Smooth muscle cell (in vitro differentiated cells): ENCODE measurements at regions not wholly inside any gene's neighbourhood (a gene's known extent, or its start where the extent isn't known, plus 50 kb on each side); places are given as distances from the start of the nearest gene placed in this dataset.

ENCODE experiments used
- DNase-seq: peaks from one replicate; lab custom pipeline; 2025; ENCODE audit not compliant: unreplicated experiment; lab: John Stamatoyannopoulos, UW
- H2AFZ ChIP-seq: fragments of 200-600 bp; sonication (generic); 2 replicates; pipeline ENCODE4 v1.6.0; 2016; ENCODE audit warnings: antibody characterized with exemption, low read depth, mild to moderate bottlenecking
- H3F3A ChIP-seq: fragments of 200-600 bp; sonication (generic); 2 replicates; pipeline ENCODE4 v1.6.0; 2017; ENCODE audit warnings: antibody characterized with exemption, low read depth
- H3K27ac ChIP-seq: fragments of 200-600 bp; sonication (generic); 2 replicates; pipeline ENCODE4 v1.5.1; 2016; ENCODE audit warnings: low read depth, mild to moderate bottlenecking
- H3K27me3 ChIP-seq: fragments of 200-600 bp; sonication (generic); 2 replicates; pipeline ENCODE4 v1.6.1; 2016; ENCODE audit warnings: low read depth, mild to moderate bottlenecking
- H3K36me3 ChIP-seq: fragments of 200-600 bp; sonication (generic); 2 replicates; pipeline ENCODE4 v1.5.1; 2016; ENCODE audit warnings: low read depth
- H3K4me1 ChIP-seq: fragments of 200-600 bp; sonication (generic); 2 replicates; pipeline ENCODE4 v1.5.1; 2016; ENCODE audit warnings: low read depth
- H3K4me2 ChIP-seq: fragments of 200-600 bp; sonication (generic); 2 replicates; pipeline ENCODE4 v1.6.0; 2016; ENCODE audit warnings: mild to moderate bottlenecking
- H3K4me3 ChIP-seq: fragments of 200-600 bp; sonication (generic); 2 replicates; pipeline ENCODE4 v1.5.1; 2016; ENCODE audit warnings: mild to moderate bottlenecking
- H3K79me2 ChIP-seq: fragments of 200-600 bp; sonication (generic); 2 replicates; pipeline ENCODE4 v1.6.0; 2016; ENCODE audit warnings: low read depth, mild to moderate bottlenecking
- H3K9ac ChIP-seq: fragments of 200-600 bp; sonication (generic); 2 replicates; pipeline ENCODE4 v1.6.0; 2016; ENCODE audit warnings: low read depth
- H3K9me3 ChIP-seq: fragments of 200-600 bp; sonication (generic); replicated peaks from 2 replicates; pipeline ENCODE4 v1.5.1; 2016; ENCODE audit warnings: low read depth
- H4K20me1 ChIP-seq: fragments of 200-600 bp; sonication (generic); 2 replicates; pipeline ENCODE4 v1.6.0; 2016; ENCODE audit warnings: low read depth
- WGBS: methylation state at CpG from one replicate; pipeline ENCODE4 v1.1.7; 2016; ENCODE audit warnings: low lambda C conversion rate; 5-methylcytosine and 5-hydroxymethylcytosine counted together
- TF ChIP-seq, protein P1 (sequence below): fragments of 200-600 bp; sonication (generic); IDR thresholded peaks from 2 replicates; pipeline ENCODE4 v1.5.1; 2017; ENCODE audit warnings: borderline replicate concordance, mild to moderate bottlenecking, antibody characterized with exemption; ENCODE audit not compliant: insufficient read depth, poor library complexity, severe bottlenecking

DNA sequence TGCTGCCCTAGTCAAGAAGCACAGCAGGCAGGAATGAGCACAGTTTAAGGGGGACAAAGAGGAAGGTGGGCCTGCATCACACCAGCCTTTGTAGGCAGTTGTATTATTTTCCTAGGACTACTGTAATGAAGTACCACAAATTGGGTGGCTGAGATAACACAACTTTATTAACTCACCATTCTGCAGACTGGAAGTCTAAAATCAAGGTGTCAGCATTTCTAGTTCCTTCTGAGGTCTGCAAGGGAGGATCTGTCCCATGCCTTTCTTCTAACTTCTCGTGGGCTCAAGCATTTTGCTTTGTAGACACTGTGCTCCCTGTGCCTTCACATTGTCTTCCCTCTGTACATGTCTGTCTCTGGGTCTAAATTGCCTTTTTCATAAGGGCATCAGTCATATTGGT, 488.5 kb upstream of the JARID2 start:
- Histone ChIP-seq H3K4me1 (no peaks in the 10 kb centered on the region), H3K36me3 (no peaks in the 10 kb centered on the region), H3K4me2 (no peak overlapping the region), H3K27me3 (no peaks in the 10 kb centered on the region), H3K4me3 (no peak overlapping the region), H3K9ac (no peak overlapping the region), H2AFZ (no peak overlapping the region), H3K27ac (no peak overlapping the region), H4K20me1 (no peaks in the 10 kb centered on the region), H3K79me2 (no peaks in the 10 kb centered on the region), H3K9me3 (no peaks in the 10 kb centered on the region), H3F3A (no peaks in the 10 kb centered on the region)
- TF ChIP-seq, protein P1, sequence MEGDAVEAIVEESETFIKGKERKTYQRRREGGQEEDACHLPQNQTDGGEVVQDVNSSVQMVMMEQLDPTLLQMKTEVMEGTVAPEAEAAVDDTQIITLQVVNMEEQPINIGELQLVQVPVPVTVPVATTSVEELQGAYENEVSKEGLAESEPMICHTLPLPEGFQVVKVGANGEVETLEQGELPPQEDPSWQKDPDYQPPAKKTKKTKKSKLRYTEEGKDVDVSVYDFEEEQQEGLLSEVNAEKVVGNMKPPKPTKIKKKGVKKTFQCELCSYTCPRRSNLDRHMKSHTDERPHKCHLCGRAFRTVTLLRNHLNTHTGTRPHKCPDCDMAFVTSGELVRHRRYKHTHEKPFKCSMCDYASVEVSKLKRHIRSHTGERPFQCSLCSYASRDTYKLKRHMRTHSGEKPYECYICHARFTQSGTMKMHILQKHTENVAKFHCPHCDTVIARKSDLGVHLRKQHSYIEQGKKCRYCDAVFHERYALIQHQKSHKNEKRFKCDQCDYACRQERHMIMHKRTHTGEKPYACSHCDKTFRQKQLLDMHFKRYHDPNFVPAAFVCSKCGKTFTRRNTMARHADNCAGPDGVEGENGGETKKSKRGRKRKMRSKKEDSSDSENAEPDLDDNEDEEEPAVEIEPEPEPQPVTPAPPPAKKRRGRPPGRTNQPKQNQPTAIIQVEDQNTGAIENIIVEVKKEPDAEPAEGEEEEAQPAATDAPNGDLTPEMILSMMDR = no peak
- WGBS = 96% methylated on average over 1 of the region's 1 CpG
- DNase-seq = no peak

DNA sequence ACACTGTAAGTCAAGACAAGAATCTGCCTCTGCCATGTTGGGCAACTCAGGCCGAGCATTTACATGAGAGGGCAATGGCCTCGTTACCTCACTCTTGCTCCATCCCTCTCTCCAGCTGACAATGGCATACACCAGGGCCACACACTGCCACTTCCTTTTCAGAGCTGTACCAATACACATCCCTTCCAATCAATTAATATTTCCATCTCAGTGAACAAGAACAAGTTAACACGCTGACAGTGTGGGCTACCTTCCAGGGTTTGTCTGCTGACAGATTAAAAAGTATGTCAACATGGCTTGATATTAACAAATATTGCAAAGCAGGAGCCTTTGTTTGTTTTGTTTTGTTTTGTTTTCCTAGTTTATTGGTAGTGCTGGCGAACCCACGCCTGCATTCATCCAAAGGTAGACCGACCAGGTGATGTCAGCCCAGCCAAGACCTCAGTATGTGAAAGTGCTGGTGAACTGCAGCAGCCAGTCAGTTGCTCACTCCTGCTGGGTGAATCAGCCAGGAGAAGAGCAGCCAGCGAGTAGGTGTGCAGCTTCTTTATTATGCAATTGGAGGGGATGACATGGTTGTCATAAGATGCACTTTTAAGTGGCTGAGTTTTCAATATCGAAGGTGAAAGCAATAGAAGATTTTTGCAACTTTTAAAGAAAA, 487.3 kb upstream of the JARID2 start:
- Histone ChIP-seq H3F3A (no peaks in the 10 kb centered on the region), H3K4me1 (no peaks in the 10 kb centered on the region), H4K20me1 (no peaks in the 10 kb centered on the region), H3K9ac (no peak overlapping the region), H3K27me3 (no peaks in the 10 kb centered on the region), H3K27ac (no peak overlapping the region), H2AFZ (no peak overlapping the region), H3K36me3 (no peaks in the 10 kb centered on the region), H3K79me2 (no peaks in the 10 kb centered on the region), H3K4me2 (no peak overlapping the region), H3K4me3 (no peak overlapping the region), H3K9me3 (no peaks in the 10 kb centered on the region)
- no peak for DNase-seq
- TF ChIP-seq, protein P1 = no peak
- WGBS = 82% methylated on average over 8 of the region's 8 CpGs

DNA sequence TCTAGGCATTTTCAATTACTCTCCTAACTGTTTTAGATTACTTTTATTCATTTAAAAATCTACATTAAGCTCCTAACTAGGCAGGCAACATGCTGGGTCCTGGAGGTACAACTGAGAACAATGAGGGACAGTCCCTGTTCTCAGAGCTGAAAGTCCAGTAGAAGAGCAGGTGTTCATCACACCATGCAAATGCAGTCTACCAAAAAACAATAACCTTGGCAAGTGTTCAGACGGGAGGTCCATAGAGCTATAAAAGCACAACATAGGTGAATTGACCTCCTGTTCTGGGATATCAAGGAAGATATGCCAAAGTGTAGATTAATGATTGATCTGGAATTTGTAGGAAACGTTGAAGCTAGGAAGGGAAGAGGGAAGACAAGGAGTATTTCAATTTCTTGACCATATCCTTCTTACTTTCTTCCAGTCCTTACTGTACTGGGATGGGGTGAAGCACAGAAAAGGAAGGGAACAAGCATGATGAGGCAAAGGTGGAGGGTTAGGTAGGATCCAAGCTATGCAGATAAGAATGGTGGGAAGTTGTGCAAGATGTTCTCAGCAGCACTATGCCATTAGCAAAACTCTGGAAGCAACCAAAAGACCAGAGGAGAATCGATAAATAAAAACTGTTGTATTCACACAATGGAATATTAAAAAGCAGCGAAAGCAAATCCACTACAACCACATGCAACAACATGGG, 485.7 kb upstream of the JARID2 start:
- H2AFZ ChIP-seq = no peak overlapping the region
- TF ChIP-seq, protein P1 = no peak
- H3K27me3 ChIP-seq = no peaks in the 10 kb centered on the region
- WGBS = 96% methylated on average over 4 of the region's 4 CpGs
- H3F3A ChIP-seq = no peaks in the 10 kb centered on the region
- no peaks in the 10 kb centered on the region for H3K79me2 ChIP-seq
- no peaks in the 10 kb centered on the region for H3K4me1 ChIP-seq
- no peak overlapping the region for H3K4me2 ChIP-seq
- H3K9me3 ChIP-seq = no peaks in the 10 kb centered on the region
- no peak overlapping the region for H3K4me3 ChIP-seq
- DNase-seq = no peak
- no peak overlapping the region for H3K27ac ChIP-seq
- H3K9ac ChIP-seq = no peak overlapping the region
- no peaks in the 10 kb centered on the region for H4K20me1 ChIP-seq
- no peaks in the 10 kb centered on the region for H3K36me3 ChIP-seq

DNA sequence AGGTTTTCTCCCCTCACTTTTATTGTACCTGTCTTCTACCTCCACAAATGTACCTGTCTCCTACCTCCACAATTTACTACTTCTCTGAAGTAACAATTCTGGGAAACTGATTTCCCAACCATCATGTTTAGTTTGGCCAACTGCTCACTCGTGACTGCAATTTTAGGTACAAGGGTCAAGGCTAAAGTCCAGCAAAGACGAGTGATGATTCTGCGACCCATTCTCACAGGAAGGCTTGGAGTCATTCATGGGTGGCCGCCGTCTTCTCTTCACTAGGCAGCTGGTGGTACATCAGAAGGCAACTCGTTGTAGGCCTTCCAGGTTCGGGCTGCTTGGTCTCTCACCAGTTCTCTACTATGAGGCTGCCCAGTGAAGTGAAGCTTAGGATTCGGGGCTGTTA, 483.8 kb upstream of the JARID2 start:
- DNase-seq = no peak
- WGBS = 97% methylated on average over 8 of the region's 8 CpGs
- Histone ChIP-seq H3K4me2 (no peak overlapping the region), H3K27ac (no peak overlapping the region), H3F3A (no peaks in the 10 kb centered on the region), H3K9ac (no peak overlapping the region), H3K4me3 (no peak overlapping the region), H4K20me1 (no peaks in the 10 kb centered on the region), H3K4me1 (no peaks in the 10 kb centered on the region), H3K9me3 (no peaks in the 10 kb centered on the region), H3K36me3 (no peaks in the 10 kb centered on the region), H3K27me3 (no peaks in the 10 kb centered on the region), H3K79me2 (no peaks in the 10 kb centered on the region), H2AFZ (no peak overlapping the region)
- TF ChIP-seq, protein P1 = no peak
